ENCODE measurements at regions not wholly inside any gene's neighbourhood (a gene's known extent, or its start where the extent isn't known, plus 50 kb on each side); places are given as distances from the start of the nearest gene placed in this dataset.

- CTCF ChIA-PET: no interaction called here
- H3K79me2 ChIP-seq (ENCODE audit: low read depth): no peaks in the 10 kb centered on the region
These were observed 646.5 kb upstream of the EPHA7 start for GRCh38 chr6:94065707-94066337.

GRCh38 chr6:94052749-94053148 is 633.4 kb upstream of the EPHA7 start:
- Histone ChIP-seq H3K4me1 (replicated peaks; ENCODE audit: insufficient read depth) (no peaks in the 10 kb centered on the region), H3K9me2 (ENCODE audit: insufficient read depth) (no peaks in the 10 kb centered on the region; the same call in 1 of the 2 replicates), H3K4me2 (no peak overlapping the region), H3K9me3 (ENCODE audit: insufficient read depth, low read depth) (no peaks in the 10 kb centered on the region), H3K27ac (no peak overlapping the region), H3K4me3 (no peak overlapping the region), H4K20me1 (ENCODE audit: insufficient read depth) (no peaks in the 10 kb centered on the region), H2AFZ (no peak overlapping the region), H3K36me3 (ENCODE audit: low read depth) (no peaks in the 10 kb centered on the region), H3K79me2 (ENCODE audit: low read depth) (no peaks in the 10 kb centered on the region), H3F3A (ENCODE audit: insufficient read depth, low read depth) (no peaks in the 10 kb centered on the region), H3K27me3 (ENCODE audit: insufficient read depth, low read depth) (no peaks in the 10 kb centered on the region)
- TF ChIP-seq EZH2 (IDR thresholded peaks at IDR 0.05; ENCODE audit: low read depth) (no peak), CTCF (conservative IDR thresholded peaks at IDR 0.05) (no peak)
- DNase-seq: no peak
- CTCF ChIA-PET: no interaction called here
- BruUV-seq (replicated peaks): no TSS peak
- intact Hi-C loops (cut with micrococcal nuclease; ENCODE audit: unreplicated experiment): no loop called here
- POLR2A ChIA-PET (ENCODE audit: unreplicated experiment): no interaction called here

More at GRCh38 chr6:94065707-94066337, 646.5 kb upstream of the EPHA7 start:
- H3K27ac ChIP-seq: no peak overlapping the region
- intact Hi-C loops (cut with micrococcal nuclease; ENCODE audit: unreplicated experiment): no loop called here
- POLR2A ChIA-PET (ENCODE audit: unreplicated experiment): no interaction called here
- H3K4me2 ChIP-seq: no peak overlapping the region
- no peak for DNase-seq
- H4K20me1 ChIP-seq (ENCODE audit: insufficient read depth): no peaks in the 10 kb centered on the region
- H3K4me1 ChIP-seq (replicated peaks; ENCODE audit: insufficient read depth): no peaks in the 10 kb centered on the region
- no peaks in the 10 kb centered on the region for H3K27me3 ChIP-seq (ENCODE audit: insufficient read depth, low read depth)
- no peak overlapping the region for H3K4me3 ChIP-seq
- H3K36me3 ChIP-seq (ENCODE audit: low read depth): no peaks in the 10 kb centered on the region
- no peak for TF ChIP-seq EZH2 (IDR thresholded peaks at IDR 0.05; ENCODE audit: low read depth)
- no peak for TF ChIP-seq CTCF (conservative IDR thresholded peaks at IDR 0.05)
- H3K9me3 ChIP-seq (ENCODE audit: insufficient read depth, low read depth): no peaks in the 10 kb centered on the region
- H2AFZ ChIP-seq: no peak overlapping the region
- no TSS peak for BruUV-seq (replicated peaks)
- no peaks in the 10 kb centered on the region for H3K9me2 ChIP-seq (ENCODE audit: insufficient read depth)
- no peaks in the 10 kb centered on the region for H3F3A ChIP-seq (ENCODE audit: insufficient read depth, low read depth)

GRCh38 chr6:94050515-94050914 is 631.2 kb upstream of the EPHA7 start:
- no peak for DNase-seq
- H3K4me3 ChIP-seq: no peak overlapping the region
- H4K20me1 ChIP-seq (ENCODE audit: insufficient read depth): no peaks in the 10 kb centered on the region
- TF ChIP-seq EZH2 (IDR thresholded peaks at IDR 0.05; ENCODE audit: low read depth) (no peak), CTCF (conservative IDR thresholded peaks at IDR 0.05) (no peak)
- POLR2A ChIA-PET (ENCODE audit: unreplicated experiment): no interaction called here
- H3K4me1 ChIP-seq (replicated peaks; ENCODE audit: insufficient read depth): no peaks in the 10 kb centered on the region
- no peaks in the 10 kb centered on the region for H3K9me3 ChIP-seq (ENCODE audit: insufficient read depth, low read depth)
- BruUV-seq (replicated peaks): no TSS peak
- no peak overlapping the region for H3K27ac ChIP-seq
- no peaks in the 10 kb centered on the region for H3K27me3 ChIP-seq (ENCODE audit: insufficient read depth, low read depth)
- intact Hi-C loops (cut with micrococcal nuclease; ENCODE audit: unreplicated experiment): no loop called here
- no peaks in the 10 kb centered on the region for H3K9me2 ChIP-seq (ENCODE audit: insufficient read depth)
- CTCF ChIA-PET: no interaction called here
- no peak overlapping the region for H2AFZ ChIP-seq
- H3F3A ChIP-seq (ENCODE audit: insufficient read depth, low read depth): no peaks in the 10 kb centered on the region
- H3K36me3 ChIP-seq (ENCODE audit: low read depth): no peaks in the 10 kb centered on the region
- no peaks in the 10 kb centered on the region for H3K79me2 ChIP-seq (ENCODE audit: low read depth)
- no peak overlapping the region for H3K4me2 ChIP-seq
